HS-27A (cell line): ENCODE measurements at regions not wholly inside any gene's neighbourhood (a gene's known extent, or its start where the extent isn't known, plus 50 kb on each side); places are given as distances from the start of the nearest gene placed in this dataset.
A peak's percentile ranks its signal among the peaks of the same experiment; 100 is the strongest.
"Not testable (repeated sequence)": the region's sequence is repeated elsewhere in the genome, so short reads cannot be mapped to it uniquely, and the experiment has no call there.

Source experiments
- DNase-seq: peaks from one replicate; pipeline ENCODE4 v3.0.0-alpha.2; 2012; ENCODE audit warnings: low read depth, missing footprints

GRCh38 chr18:22701795-22702194, 231.3 kb upstream of the RBBP8 start:
- DNase-seq = no peak

GRCh38 chr18:22702806-22703205, 230.3 kb upstream of the RBBP8 start:
- DNase-seq = no peak

GRCh38 chr18:22703883-22704585, 229.1 kb upstream of the RBBP8 start:
- peak; percentile 48 for DNase-seq

- DNase-seq = no peak
Measured at GRCh38 chr18:22704586-22704918, 228.6 kb upstream of the RBBP8 start.

- DNase-seq = no peak
Measured at GRCh38 chr18:22705328-22705727, 227.8 kb upstream of the RBBP8 start.

GRCh38 chr18:22706025-22706424, 227.1 kb upstream of the RBBP8 start:
- DNase-seq = not testable (repeated sequence)

GRCh38 chr18:22709288-22710060, 223.7 kb upstream of the RBBP8 start:
- DNase-seq = no peak

GRCh38 chr18:22710673-22711191, 222.4 kb upstream of the RBBP8 start:
- DNase-seq = no peak

- no peak for DNase-seq
Measured at GRCh38 chr18:22711192-22711685, 221.9 kb upstream of the RBBP8 start.

- DNase-seq = no peak
Measured at GRCh38 chr18:22713511-22713910, 219.6 kb upstream of the RBBP8 start.

GRCh38 chr18:22717536-22717935, 215.6 kb upstream of the RBBP8 start:
- DNase-seq = not testable (repeated sequence)

GRCh38 chr18:22723221-22723620, 209.9 kb upstream of the RBBP8 start:
- no peak for DNase-seq

GRCh38 chr18:22723773-22724172, 209.4 kb upstream of the RBBP8 start:
- DNase-seq = no peak

- DNase-seq = no peak
Measured at GRCh38 chr18:22726469-22726868, 206.7 kb upstream of the RBBP8 start.

- no peak for DNase-seq
Measured at GRCh38 chr18:22728016-22728415, 205.1 kb upstream of the RBBP8 start.

- no peak for DNase-seq
Measured at GRCh38 chr18:22728481-22729105, 204.5 kb upstream of the RBBP8 start.

GRCh38 chr18:22731398-22731797, 201.7 kb upstream of the RBBP8 start:
- no peak for DNase-seq

- DNase-seq = no peak
Measured at GRCh38 chr18:22734105-22734661, 198.9 kb upstream of the RBBP8 start.

GRCh38 chr18:22734791-22735627, 198.1 kb upstream of the RBBP8 start:
- no peak for DNase-seq

GRCh38 chr18:22737054-22737453, 196.1 kb upstream of the RBBP8 start:
- DNase-seq = no peak

GRCh38 chr18:22739061-22739642, 194.0 kb upstream of the RBBP8 start:
- no peak for DNase-seq
